ENCODE measurements at regions not wholly inside any gene's neighbourhood (a gene's known extent, or its start where the extent isn't known, plus 50 kb on each side); places are given as distances from the start of the nearest gene placed in this dataset.

GRCh38 chr11:92495107-92495793 is 270.6 kb downstream of the FAT3 start:
- Histone ChIP-seq H3K4me1 (ENCODE audit: control insufficient read depth in 1 of 2, low read depth in 2 of 2) (no peaks in the 10 kb centered on the region), H3K4me3 (no peak overlapping the region), H3K36me3 (no peaks in the 10 kb centered on the region), H3K27ac (no peak overlapping the region), H3K9me3 (no peaks in the 10 kb centered on the region), H3K27me3 (replicated peaks; ENCODE audit: insufficient read depth) (no peaks in the 10 kb centered on the region)
- DNase-seq (ENCODE audit: low spot score) (no peak), ATAC-seq (ENCODE audit: insufficient number of reproducible peaks, low FRiP score, low read depth) (no peak)
- no peak for TF ChIP-seq CTCF (IDR thresholded peaks at IDR 0.05)

GRCh38 chr11:92500453-92500852 is 275.8 kb downstream of the FAT3 start:
- Histone ChIP-seq H3K4me3 (no peak overlapping the region), H3K36me3 (no peaks in the 10 kb centered on the region), H3K27me3 (replicated peaks; ENCODE audit: insufficient read depth) (no peaks in the 10 kb centered on the region), H3K27ac (no peak overlapping the region), H3K4me1 (ENCODE audit: control insufficient read depth in 1 of 2, low read depth in 2 of 2) (no peaks in the 10 kb centered on the region), H3K9me3 (no peaks in the 10 kb centered on the region)
- no peak for TF ChIP-seq CTCF (IDR thresholded peaks at IDR 0.05)
- ATAC-seq (ENCODE audit: insufficient number of reproducible peaks, low FRiP score, low read depth) (no peak), DNase-seq (ENCODE audit: low spot score) (no peak)

GRCh38 chr11:92501066-92501739 is 276.6 kb downstream of the FAT3 start:
- no peaks in the 10 kb centered on the region for H3K27me3 ChIP-seq (replicated peaks; ENCODE audit: insufficient read depth)
- H3K36me3 ChIP-seq, result no peaks in the 10 kb centered on the region
- ATAC-seq (ENCODE audit: insufficient number of reproducible peaks, low FRiP score, low read depth), result no peak
- no peaks in the 10 kb centered on the region for H3K9me3 ChIP-seq
- TF ChIP-seq CTCF (IDR thresholded peaks at IDR 0.05), result no peak
- H3K4me3 ChIP-seq, result no peak overlapping the region
- H3K4me1 ChIP-seq (ENCODE audit: control insufficient read depth in 1 of 2, low read depth in 2 of 2), result no peaks in the 10 kb centered on the region
- no peak for DNase-seq (ENCODE audit: low spot score)
- no peak overlapping the region for H3K27ac ChIP-seq

GRCh38 chr11:92504004-92504403 is 279.4 kb downstream of the FAT3 start:
- no peak for TF ChIP-seq CTCF (IDR thresholded peaks at IDR 0.05)
- Histone ChIP-seq H3K36me3 (no peaks in the 10 kb centered on the region), H3K9me3 (no peaks in the 10 kb centered on the region), H3K27me3 (replicated peaks; ENCODE audit: insufficient read depth) (no peaks in the 10 kb centered on the region), H3K4me1 (ENCODE audit: control insufficient read depth in 1 of 2, low read depth in 2 of 2) (no peaks in the 10 kb centered on the region), H3K4me3 (no peak overlapping the region), H3K27ac (no peak overlapping the region)
- DNase-seq (ENCODE audit: low spot score) (no peak), ATAC-seq (ENCODE audit: insufficient number of reproducible peaks, low FRiP score, low read depth) (no peak)

- Histone ChIP-seq H3K4me3 (no peak overlapping the region), H3K9me3 (no peaks in the 10 kb centered on the region), H3K27ac (no peak overlapping the region), H3K36me3 (no peaks in the 10 kb centered on the region), H3K27me3 (replicated peaks; ENCODE audit: insufficient read depth) (no peaks in the 10 kb centered on the region), H3K4me1 (ENCODE audit: control insufficient read depth in 1 of 2, low read depth in 2 of 2) (no peaks in the 10 kb centered on the region)
- DNase-seq (ENCODE audit: low spot score) (no peak), ATAC-seq (ENCODE audit: insufficient number of reproducible peaks, low FRiP score, low read depth) (no peak)
- no peak for TF ChIP-seq CTCF (IDR thresholded peaks at IDR 0.05)
These were observed 279.9 kb downstream of the FAT3 start for GRCh38 chr11:92504534-92504933.

Data from thoracic aorta (tissue), 2 donors.